Colonic mucosa (tissue), 4 donors: ENCODE measurements at regions not wholly inside any gene's neighbourhood (a gene's known extent, or its start where the extent isn't known, plus 50 kb on each side); places are given as distances from the start of the nearest gene placed in this dataset.
"Not testable (repeated sequence)": the region's sequence is repeated elsewhere in the genome, so short reads cannot be mapped to it uniquely, and the experiment has no call there.

Experiments used
- DNase-seq: peaks from one replicate; pipeline ENCODE4 v3.0.0-alpha.2; 2020
- H3K27ac ChIP-seq: fragments of 200-600 bp; one replicate; pipeline ENCODE4 v1.8.0; 2021
- H3K27me3 ChIP-seq: fragments of 200-600 bp; one replicate; pipeline ENCODE4 v1.8.0; 2021
- H3K36me3 ChIP-seq: fragments of 200-600 bp; one replicate; pipeline ENCODE4 v1.8.0; 2021
- H3K4me1 ChIP-seq: fragments of 200-600 bp; one replicate; pipeline ENCODE4 v1.8.0; 2021; ENCODE audit warnings: mild to moderate bottlenecking
- H3K4me3 ChIP-seq: fragments of 200-600 bp; one replicate; pipeline ENCODE4 v1.8.0; 2021
- H3K9ac ChIP-seq, 2 donors: one replicate each; pipeline ENCODE4 v1.7.0; 2013; ENCODE audit warnings: control low read depth in 2 of 2, low read depth in 2 of 2, low read length in 2 of 2
- H3K9me3 ChIP-seq: fragments of 200-600 bp; one replicate; pipeline ENCODE4 v1.8.0; 2021
- CTCF ChIP-seq: fragments of 200-600 bp; IDR thresholded peaks from one replicate; pipeline ENCODE4 v1.8.0; 2022; ENCODE audit warnings: antibody characterized with exemption, mild to moderate bottlenecking
- intact Hi-C: fragments of 100-400 bp; cut with DNase I; formaldehyde crosslinking; loops from one replicate; pipeline ENCODE4 v1.14.1; 2022
- donor health status: healthy.
- donor health status: DM: no; HTN: no; CAD: no.
- donor health status: DM: no; HTN: no; CAD: no.

- Histone ChIP-seq H3K4me1 (peaks cover 8% of the 10 kb centered on the region), H3K9me3 (no peaks in the 10 kb centered on the region), H3K9ac (no peak overlapping the region), H3K27ac (no peak overlapping the region), H3K27me3 (peaks cover 9% of the 10 kb centered on the region), H3K4me3 (no peak overlapping the region), H3K36me3 (no peaks in the 10 kb centered on the region)
- intact Hi-C loops: loop anchor here (10.0 kb wide), 1 partner anchor 95 kb away; the partner anchor contains the start of gene SIRPA
- no peak for DNase-seq
- no peak for TF ChIP-seq CTCF
These were observed 95.0 kb upstream of the SIRPA start for GRCh38 chr20:1800180-1800579.

GRCh38 chr20:1799746-1800145 lies 95.5 kb upstream of the SIRPA start:
- H3K9ac ChIP-seq, DNase-seq, H3K27me3 ChIP-seq, H3K4me3 ChIP-seq, H3K4me1 ChIP-seq, H3K36me3 ChIP-seq, H3K9me3 ChIP-seq, H3K27ac ChIP-seq: not testable (repeated sequence)
- intact Hi-C loops: loop anchor here (10.0 kb wide), 1 partner anchor 95 kb away; the partner anchor contains the start of gene SIRPA

- Histone ChIP-seq H3K36me3 (no peaks in the 10 kb centered on the region), H3K27ac (no peak overlapping the region), H3K4me1 (peaks cover 8% of the 10 kb centered on the region), H3K9me3 (no peaks in the 10 kb centered on the region), H3K4me3 (no peak overlapping the region), H3K9ac (no peak overlapping the region), H3K27me3 (peaks cover 9% of the 10 kb centered on the region)
- no peak for DNase-seq
- intact Hi-C loops: no loop called here
- TF ChIP-seq CTCF: no peak
These were observed 96.2 kb upstream of the SIRPA start for GRCh38 chr20:1798982-1799381.

GRCh38 chr20:1793821-1794220 lies 101.4 kb upstream of the SIRPA start:
- DNase-seq: no peak
- Histone ChIP-seq H3K9ac (no peak overlapping the region), H3K27me3 (no peaks in the 10 kb centered on the region), H3K4me1 (no peaks in the 10 kb centered on the region), H3K36me3 (no peaks in the 10 kb centered on the region), H3K4me3 (no peak overlapping the region), H3K27ac (no peak overlapping the region), H3K9me3 (no peaks in the 10 kb centered on the region)
- intact Hi-C loops: no loop called here
- no peak for TF ChIP-seq CTCF

- TF ChIP-seq CTCF: no peak
- no peak overlapping the region for H3K27ac ChIP-seq
- no peak for DNase-seq
- intact Hi-C loops: no loop called here
- H3K9me3 ChIP-seq: no peaks in the 10 kb centered on the region
- H3K27me3 ChIP-seq: no peaks in the 10 kb centered on the region
- H3K4me1 ChIP-seq: no peaks in the 10 kb centered on the region
- no peaks in the 10 kb centered on the region for H3K36me3 ChIP-seq
- H3K4me3 ChIP-seq: no peak overlapping the region
- no peak overlapping the region for H3K9ac ChIP-seq
These were observed 102.9 kb upstream of the SIRPA start for GRCh38 chr20:1792274-1792673.

- Histone ChIP-seq H3K27me3 (no peaks in the 10 kb centered on the region), H3K27ac (no peak overlapping the region), H3K36me3 (no peaks in the 10 kb centered on the region), H3K4me1 (no peaks in the 10 kb centered on the region), H3K9me3 (no peaks in the 10 kb centered on the region), H3K9ac (no peak overlapping the region), H3K4me3 (no peak overlapping the region)
- intact Hi-C loops: no loop called here
- no peak for TF ChIP-seq CTCF
- no peak for DNase-seq
These were observed 104.8 kb upstream of the SIRPA start for GRCh38 chr20:1790386-1790785.
